Activated CD4-positive, CD25-positive, alpha-beta regulatory T cell (primary cell): ENCODE measurements at regions not wholly inside any gene's neighbourhood (a gene's known extent, or its start where the extent isn't known, plus 50 kb on each side); places are given as distances from the start of the nearest gene placed in this dataset.

Source experiments
- DNase-seq, 4 experiments: peaks; one replicate each; lab custom pipeline; 2025; lab: John Stamatoyannopoulos, UW

GRCh38 chr2:163456953-163457743 is 278.7 kb downstream of the FIGN start:
- DNase-seq, result no peak

- no peak for DNase-seq
Observed at GRCh38 chr2:163455815-163456214, 280.0 kb downstream of the FIGN start.

- no peak for DNase-seq
Observed at GRCh38 chr2:163453920-163454319, 281.9 kb downstream of the FIGN start.

- DNase-seq, result no peak
Observed at GRCh38 chr2:163441603-163442002, 294.2 kb downstream of the FIGN start.

GRCh38 chr2:163436963-163437362 is 298.8 kb downstream of the FIGN start:
- DNase-seq, result no peak

- DNase-seq, result no peak
Observed at GRCh38 chr2:163428187-163428586, 307.6 kb downstream of the FIGN start.

- no peak for DNase-seq
Observed at GRCh38 chr2:163420604-163421003, 315.2 kb downstream of the FIGN start.

GRCh38 chr2:163419000-163419830 is 316.6 kb downstream of the FIGN start:
- DNase-seq, result no peak

GRCh38 chr2:163417596-163418337 is 318.0 kb downstream of the FIGN start:
- DNase-seq, result no peak

GRCh38 chr2:163414121-163414520 is 321.7 kb downstream of the FIGN start:
- no peak for DNase-seq

- DNase-seq, result no peak
Observed at GRCh38 chr2:163407296-163407695, 328.5 kb downstream of the FIGN start.

GRCh38 chr2:163405298-163405697 is 330.5 kb downstream of the FIGN start:
- DNase-seq, result no peak

GRCh38 chr2:163401481-163401880 is 334.3 kb downstream of the FIGN start:
- DNase-seq, result no peak

GRCh38 chr2:163397451-163397850 is 338.4 kb downstream of the FIGN start:
- no peak for DNase-seq

GRCh38 chr2:163395602-163396001 is 340.2 kb downstream of the FIGN start:
- DNase-seq, result no peak

- no peak for DNase-seq
Observed at GRCh38 chr2:163389838-163390237, 346.0 kb downstream of the FIGN start.

- DNase-seq, result no peak
Observed at GRCh38 chr2:163375472-163375871, 360.3 kb downstream of the FIGN start.

GRCh38 chr2:163375070-163375469 is 360.7 kb downstream of the FIGN start:
- DNase-seq, result no peak

GRCh38 chr2:163374282-163374681 is 361.5 kb downstream of the FIGN start:
- no peak for DNase-seq

GRCh38 chr2:163373496-163373895 is 362.3 kb downstream of the FIGN start:
- no peak for DNase-seq

GRCh38 chr2:163370169-163370886 is 365.5 kb downstream of the FIGN start:
- no peak for DNase-seq

GRCh38 chr2:163369111-163369510 is 366.7 kb downstream of the FIGN start:
- no peak for DNase-seq
